Left lung (tissue), 4 donors: ENCODE measurements at regions not wholly inside any gene's neighbourhood (a gene's known extent, or its start where the extent isn't known, plus 50 kb on each side); places are given as distances from the start of the nearest gene placed in this dataset.
A peak's percentile ranks its signal among the peaks of the same experiment; 100 is the strongest.

Experiments
- ATAC-seq: fragments of 200-7000 bp; cut with Tn5 transposase; one replicate; pipeline ENCODE4 v1.9.1; 2020; ENCODE audit warnings: moderate library complexity
- DNase-seq, 4 donors: peaks; one replicate each; pipeline ENCODE4 v3.0.0-alpha.2; 2013 to 2020
- H3K27ac ChIP-seq, 2 donors: fragments of 200-600 bp; sonication (generic) in 1 of 2; one replicate each; pipeline versions ENCODE4 v1.5.0 to v1.8.0; 2020 to 2021
- H3K27me3 ChIP-seq, 2 donors: fragments of 200-600 bp; sonication (generic) in 1 of 2; one replicate each; pipeline versions ENCODE4 v1.5.0 to v1.8.0; 2020 to 2021
- H3K36me3 ChIP-seq, 2 donors: fragments of 200-600 bp; sonication (generic) in 1 of 2; one replicate each; pipeline versions ENCODE4 v1.5.0 to v1.8.0; 2020 to 2021
- H3K4me1 ChIP-seq, 2 donors: fragments of 200-600 bp; one replicate each; pipeline ENCODE4 v1.8.0; 2021
- H3K4me3 ChIP-seq, 2 donors: fragments of 200-600 bp; sonication (generic) in 1 of 2; one replicate each; pipeline versions ENCODE4 v1.5.0 to v1.8.0; 2020 to 2021; ENCODE audit warnings: mild to moderate bottlenecking in 1 of 2
- H3K9me3 ChIP-seq, 2 donors: fragments of 200-600 bp; sonication (generic) in 1 of 2; one replicate each; pipeline versions ENCODE4 v1.5.0 to v1.8.0; 2020 to 2021
- CTCF ChIP-seq, 2 donors: fragments of 200-600 bp; sonication (generic) in 1 of 2; IDR thresholded peaks; one replicate each; pipeline versions ENCODE4 v1.5.0 to v1.8.0; 2021; ENCODE audit warnings: antibody characterized with exemption in 2 of 2
- intact Hi-C, 2 donors: fragments of 100-400 bp; cut with DNase I; formaldehyde crosslinking; loops; one replicate each; pipeline versions ENCODE4 v1.11.2 to v1.14.2; 2022
- donor health status: DM: no; HTN: yes; CAD: no.
- donor health status: DM: no; HTN: no; CAD: no.

GRCh38 chr10:37710831-37711616 is 146.4 kb downstream of the ZNF248 start:
- intact Hi-C loops: no loop called here
- Histone ChIP-seq H3K4me1 (no peaks in the 10 kb centered on the region), H3K4me3 (no peak overlapping the region), H3K27me3 (no peaks in the 10 kb centered on the region), H3K36me3 (no peaks in the 10 kb centered on the region), H3K9me3 (peaks cover 0 to 21% of the 10 kb centered on the region in 2 donors), H3K27ac (no peak overlapping the region)
- TF ChIP-seq CTCF (IDR thresholded peaks at IDR 0.05): no peak
- DNase-seq: peak in 1 of 4 donors; percentile 44
- no peak for ATAC-seq

- no peak for ATAC-seq
- H3K27ac ChIP-seq: no peak overlapping the region
These were observed 149.4 kb downstream of the ZNF248 start for GRCh38 chr10:37707829-37708578.

GRCh38 chr10:37704566-37704965 is 152.8 kb downstream of the ZNF248 start:
- H3K27me3 ChIP-seq: no peaks in the 10 kb centered on the region
- DNase-seq (peak in 1 of 4 donors; percentile 37), ATAC-seq (no peak)
- no peaks in the 10 kb centered on the region for H3K36me3 ChIP-seq
- no peak overlapping the region for H3K27ac ChIP-seq
- no peak for TF ChIP-seq CTCF (IDR thresholded peaks at IDR 0.05)
- peaks cover 0 to 34% of the 10 kb centered on the region in 2 donors for H3K9me3 ChIP-seq
- no peak overlapping the region for H3K4me3 ChIP-seq
- intact Hi-C loops: no loop called here
- H3K4me1 ChIP-seq: no peaks in the 10 kb centered on the region

More at GRCh38 chr10:37707829-37708578, 149.4 kb downstream of the ZNF248 start:
- no peak for DNase-seq
- Histone ChIP-seq H3K9me3 (peaks cover 0 to 40% of the 10 kb centered on the region in 2 donors), H3K4me1 (no peaks in the 10 kb centered on the region), H3K36me3 (no peaks in the 10 kb centered on the region), H3K4me3 (no peak overlapping the region), H3K27me3 (no peaks in the 10 kb centered on the region)
- no peak for TF ChIP-seq CTCF (IDR thresholded peaks at IDR 0.05)
- intact Hi-C loops: no loop called here

- TF ChIP-seq CTCF (IDR thresholded peaks at IDR 0.05): no peak
- Histone ChIP-seq H3K27me3 (no peaks in the 10 kb centered on the region), H3K4me1 (no peaks in the 10 kb centered on the region), H3K9me3 (peaks cover 0 to 36% of the 10 kb centered on the region in 2 donors), H3K27ac (no peak overlapping the region), H3K36me3 (no peaks in the 10 kb centered on the region), H3K4me3 (no peak overlapping the region)
- intact Hi-C loops: no loop called here
- DNase-seq (peak in 1 of 4 donors; percentile 25), ATAC-seq (no peak)
These were observed 153.5 kb downstream of the ZNF248 start for GRCh38 chr10:37703833-37704382.

GRCh38 chr10:37703114-37703513 is 154.3 kb downstream of the ZNF248 start:
- peak in 1 of 4 donors; percentile 28 for DNase-seq

More at GRCh38 chr10:37703114-37703513, 154.3 kb downstream of the ZNF248 start:
- ATAC-seq: no peak
- intact Hi-C loops: no loop called here
- H3K27me3 ChIP-seq: no peaks in the 10 kb centered on the region
- no peak overlapping the region for H3K4me3 ChIP-seq
- H3K36me3 ChIP-seq: no peaks in the 10 kb centered on the region
- H3K4me1 ChIP-seq: no peaks in the 10 kb centered on the region
- no peak for TF ChIP-seq CTCF (IDR thresholded peaks at IDR 0.05)
- H3K9me3 ChIP-seq: peaks cover 0 to 41% of the 10 kb centered on the region in 2 donors
- H3K27ac ChIP-seq: no peak overlapping the region
